GM21528 (cell line): ENCODE measurements at regions not wholly inside any gene's neighbourhood (a gene's known extent, or its start where the extent isn't known, plus 50 kb on each side); places are given as distances from the start of the nearest gene placed in this dataset.
A peak's percentile ranks its signal among the peaks of the same experiment; 100 is the strongest.

Experiments
- ATAC-seq: cut with Tn5 transposase; IDR thresholded peaks from one replicate; pipeline ENCODE4 v1.9.1; 2021; ENCODE audit warnings: mild to moderate bottlenecking, moderate library complexity; ENCODE audit not compliant: unreplicated experiment, low FRiP score

DNA sequence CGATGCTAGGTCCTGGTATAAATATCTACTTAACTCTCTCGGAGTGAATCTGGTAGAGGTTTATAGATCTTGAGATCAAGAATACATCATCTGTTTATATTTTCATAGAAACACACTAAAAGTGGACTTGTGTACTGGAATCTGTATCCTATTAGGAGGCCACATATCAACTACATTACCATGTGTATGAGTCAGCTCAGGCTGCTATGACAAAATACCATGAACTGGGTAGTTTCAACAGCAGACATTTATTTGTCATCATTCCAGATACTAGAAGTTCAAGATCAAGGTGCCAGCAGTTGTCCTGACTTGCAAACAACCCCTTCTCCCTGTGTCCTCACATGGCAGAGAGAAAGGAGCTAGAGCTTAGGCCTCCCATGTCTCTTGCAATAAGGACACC is 113.9 kb upstream of the PFKP start:
- no peak for ATAC-seq

DNA sequence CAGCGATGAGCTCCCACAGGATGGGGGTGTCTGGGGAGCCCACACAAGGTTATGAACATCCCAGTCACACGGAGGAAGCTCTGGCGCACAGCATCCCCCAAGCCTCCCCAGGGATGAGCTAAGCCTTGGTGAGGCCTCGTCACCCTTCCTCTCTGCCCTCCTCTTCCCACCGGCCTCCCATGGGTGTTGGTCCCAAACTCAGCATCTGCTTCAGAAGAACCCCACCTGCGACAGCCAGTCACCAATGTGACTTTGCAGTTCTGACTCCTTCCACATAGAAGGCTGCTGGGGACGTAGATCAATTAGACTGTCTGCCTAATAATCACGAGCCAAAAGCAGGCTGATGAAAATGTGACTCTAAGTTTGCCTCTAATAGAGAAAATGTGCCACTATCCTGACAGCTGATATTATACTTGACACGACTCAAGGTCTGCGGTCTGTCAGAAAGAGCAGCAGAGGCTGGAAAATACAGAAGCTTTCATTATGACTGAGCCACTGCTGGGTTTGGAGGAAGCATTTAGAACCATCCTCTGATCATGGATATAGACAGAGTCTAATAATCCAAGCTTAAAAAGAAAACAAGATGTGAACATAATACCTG is 116.0 kb upstream of the PFKP start:
- no peak for ATAC-seq

DNA sequence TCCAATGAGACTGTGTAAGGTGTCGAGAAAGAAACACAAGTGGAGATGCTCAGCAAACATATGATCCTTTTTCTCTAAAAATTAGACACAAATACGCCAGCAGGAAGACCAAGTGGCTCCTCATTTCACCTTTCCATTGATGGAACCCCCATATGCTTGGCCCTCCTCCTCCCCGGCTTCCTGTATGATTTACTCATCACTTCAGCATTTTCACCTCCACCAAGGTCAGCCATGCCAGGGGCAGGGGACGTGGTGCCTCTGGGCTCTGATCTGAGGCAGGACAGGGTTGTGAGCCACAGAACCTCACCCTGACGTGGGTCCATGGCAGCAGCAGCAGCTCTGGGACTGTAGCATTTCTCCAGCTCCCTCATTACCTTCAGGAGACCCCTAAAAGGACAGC is 116.8 kb upstream of the PFKP start:
- no peak for ATAC-seq

DNA sequence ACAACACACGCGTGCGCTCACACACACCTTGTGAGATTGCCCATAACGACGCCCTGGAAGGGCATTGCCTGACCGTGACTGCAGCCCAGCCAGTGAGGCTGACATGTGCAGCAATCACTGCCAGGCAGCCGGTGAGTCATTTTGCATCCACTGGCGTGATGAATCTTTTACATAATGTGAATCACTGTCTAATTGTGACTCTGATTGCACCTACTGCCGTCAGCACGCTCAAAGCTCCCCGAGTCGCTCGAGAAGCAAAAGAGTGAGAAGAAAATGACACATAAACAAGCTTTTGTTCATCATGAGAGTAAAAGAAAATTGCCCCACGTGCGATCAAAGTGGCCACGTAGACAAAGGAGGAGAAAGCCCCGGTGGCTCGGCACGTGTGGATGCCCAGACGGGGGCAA is 117.4 kb upstream of the PFKP start:
- ATAC-seq: peak; percentile 51

DNA sequence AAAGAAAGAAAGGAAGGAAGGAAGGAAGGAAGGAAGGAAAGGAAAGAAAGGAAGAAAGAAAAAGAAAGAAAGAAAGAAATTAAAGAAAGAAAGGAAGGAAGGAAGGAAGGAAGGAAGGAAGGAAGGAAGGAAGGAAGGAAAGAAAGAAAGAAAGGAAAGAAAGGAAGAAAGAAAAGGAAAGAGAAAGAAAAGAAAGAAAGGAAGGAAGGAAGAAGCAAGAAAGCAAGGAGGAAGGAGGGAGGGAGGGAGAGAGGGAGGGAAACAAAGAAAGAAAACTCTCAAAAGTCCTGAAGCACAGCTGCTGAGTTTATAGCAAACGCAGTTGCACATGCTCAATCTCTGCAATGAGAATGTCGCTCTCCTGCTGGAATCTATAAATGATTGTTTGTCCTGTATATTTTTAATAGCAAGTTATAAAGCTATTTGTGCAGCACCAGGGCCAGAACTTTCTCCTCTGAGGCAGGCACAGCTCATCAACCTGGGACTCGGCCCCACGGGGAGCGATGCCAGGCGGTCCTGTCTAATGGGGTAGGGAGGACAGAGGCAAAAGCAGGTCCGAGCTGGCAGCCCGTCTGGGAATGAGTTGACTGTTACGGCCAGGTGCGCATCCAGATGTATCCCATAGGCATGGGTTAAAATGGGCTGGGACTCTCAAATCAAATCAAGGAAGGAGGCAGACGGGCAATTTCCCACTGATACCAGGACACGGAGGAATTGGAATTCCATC is 118.0 kb upstream of the PFKP start:
- no peak for ATAC-seq

DNA sequence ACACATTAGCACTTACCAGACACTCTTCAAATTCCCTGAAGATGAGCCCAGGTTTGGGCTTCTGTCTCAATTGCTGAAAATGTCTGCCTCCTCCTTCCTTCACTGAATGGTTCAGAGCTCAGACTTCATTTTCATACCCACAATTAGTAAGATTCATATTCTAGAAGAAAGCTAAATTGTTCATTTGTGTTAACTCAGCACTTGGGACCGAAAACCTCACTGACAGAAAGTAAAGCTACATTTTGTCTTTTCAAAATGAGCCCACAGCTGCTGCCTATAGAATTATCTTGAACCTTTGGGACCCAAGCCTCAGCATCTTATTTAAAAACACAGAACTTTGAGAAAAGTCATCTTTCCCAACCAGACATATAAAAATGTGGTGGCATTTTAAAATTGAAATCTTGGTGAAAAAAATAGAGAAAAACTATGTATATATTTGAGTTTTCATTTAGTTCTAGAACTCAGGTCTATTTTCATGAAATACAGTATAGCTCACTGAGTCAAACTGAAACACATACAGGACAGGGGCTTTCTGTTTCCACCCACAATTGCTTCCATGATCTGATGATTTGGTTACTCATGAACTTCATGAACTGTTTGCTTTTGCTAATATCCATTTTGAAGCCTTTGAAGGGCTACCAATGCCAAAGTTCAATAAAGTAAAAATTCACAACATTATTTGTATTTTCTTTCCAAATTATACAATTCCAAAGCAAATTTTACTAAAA is 119.1 kb upstream of the PFKP start:
- peak; percentile 87 for ATAC-seq

DNA sequence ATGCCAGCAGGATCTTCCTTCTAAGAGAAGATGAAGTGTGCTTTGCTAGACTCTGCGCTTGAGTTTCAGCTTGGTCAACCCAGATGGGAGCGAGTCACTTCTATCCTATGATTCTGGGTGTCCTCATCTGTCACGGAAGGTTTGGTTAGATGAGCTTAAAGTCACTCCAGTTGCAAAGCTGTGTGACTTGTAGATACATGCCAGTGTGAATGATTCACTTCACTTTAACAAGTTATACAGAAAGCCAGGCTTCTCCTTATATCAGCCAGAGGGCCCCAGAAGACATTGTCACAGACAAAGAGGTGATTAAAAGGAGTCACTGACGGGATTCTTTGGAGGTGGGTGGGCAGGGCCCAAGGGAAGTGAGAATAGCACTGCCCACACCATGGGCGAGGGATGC is 122.6 kb upstream of the PFKP start:
- ATAC-seq: no peak

DNA sequence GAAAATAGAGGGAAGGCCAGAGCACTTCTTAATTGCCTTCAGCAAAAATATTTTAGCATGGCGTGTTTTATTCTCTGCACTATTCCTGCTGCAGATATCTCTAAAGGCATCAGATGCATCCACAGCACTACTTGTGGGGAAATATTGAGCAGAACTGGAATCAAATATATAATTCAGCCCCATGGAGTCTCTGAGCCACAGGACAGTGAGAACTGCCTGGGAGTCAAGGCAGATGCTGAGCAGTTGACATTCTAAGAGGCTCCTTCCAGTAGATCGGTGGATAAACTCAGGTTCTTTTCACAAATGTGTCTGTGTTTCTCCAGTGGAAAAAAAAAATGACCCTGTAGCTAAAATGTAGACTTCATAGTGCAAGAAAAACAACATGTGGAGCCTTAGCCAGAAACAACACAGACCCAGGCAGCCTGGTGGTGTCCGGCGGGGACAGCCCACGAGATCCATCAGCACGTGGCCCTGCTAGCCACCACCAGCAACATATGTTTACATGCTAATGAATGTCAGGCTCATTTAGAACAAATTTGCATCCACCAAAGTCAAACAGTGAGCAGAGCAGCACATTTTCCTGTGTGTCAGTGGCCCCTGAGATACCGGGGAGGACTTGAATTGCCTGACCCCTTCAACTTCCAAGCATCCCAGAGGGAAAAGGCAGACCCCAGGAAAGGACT is 123.3 kb upstream of the PFKP start:
- ATAC-seq: no peak

DNA sequence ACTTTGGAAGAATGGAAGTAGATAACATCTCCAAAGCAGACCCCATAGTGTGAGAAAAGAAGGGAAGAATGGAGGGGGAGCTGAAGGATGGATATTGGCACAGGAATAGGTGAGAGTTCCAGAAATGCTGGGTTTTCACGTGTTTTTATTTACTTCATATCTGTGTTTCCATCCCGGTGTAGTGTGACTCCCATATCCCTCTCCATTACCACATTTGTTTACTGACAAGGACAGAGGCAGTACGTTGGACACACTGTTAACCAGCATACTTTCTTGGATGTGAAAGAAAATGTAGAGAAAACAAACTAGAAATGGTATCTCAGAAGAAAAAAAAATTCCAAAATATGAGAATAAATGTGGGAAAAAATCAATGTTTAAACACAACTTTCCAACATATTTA is 124.4 kb upstream of the PFKP start:
- no peak for ATAC-seq

DNA sequence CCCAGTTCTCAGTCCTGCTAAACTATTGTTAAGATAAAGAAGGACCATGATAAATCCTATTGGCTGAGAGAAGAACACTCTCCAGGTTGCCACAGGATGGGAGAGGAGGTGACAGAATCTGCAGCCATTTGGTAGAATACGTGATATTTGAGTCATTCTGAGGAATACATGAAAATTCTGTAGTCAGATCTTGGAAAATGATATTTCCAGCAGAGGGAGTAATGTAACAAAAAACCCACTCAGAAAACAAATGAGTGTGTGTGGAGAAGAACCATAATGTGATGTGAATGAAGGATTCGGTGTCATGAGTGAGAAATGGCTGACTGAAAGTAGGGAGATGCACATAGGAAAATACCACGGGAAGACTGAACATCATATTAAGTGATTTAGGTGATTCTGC is 128.5 kb upstream of the PFKP start:
- ATAC-seq: no peak

DNA sequence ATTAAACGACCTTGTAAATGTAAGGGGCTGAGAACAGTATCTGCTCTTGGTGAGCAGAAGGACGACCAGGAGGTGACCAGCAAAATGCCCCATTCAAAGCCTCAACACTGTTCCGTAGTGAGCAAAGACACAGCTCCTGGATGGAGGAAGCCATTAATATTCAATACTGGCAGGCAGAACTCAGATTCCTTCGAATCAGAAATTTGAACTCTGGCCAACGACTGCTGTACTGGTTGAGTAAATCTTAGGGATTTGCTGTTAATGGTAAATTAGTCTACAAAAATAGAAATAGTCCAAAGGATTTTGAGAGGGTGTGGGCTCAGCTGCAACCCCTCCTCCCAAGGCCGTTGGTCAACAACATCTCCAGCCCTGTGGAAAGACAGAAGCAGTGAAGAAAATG is 130.5 kb upstream of the PFKP start:
- no peak for ATAC-seq

DNA sequence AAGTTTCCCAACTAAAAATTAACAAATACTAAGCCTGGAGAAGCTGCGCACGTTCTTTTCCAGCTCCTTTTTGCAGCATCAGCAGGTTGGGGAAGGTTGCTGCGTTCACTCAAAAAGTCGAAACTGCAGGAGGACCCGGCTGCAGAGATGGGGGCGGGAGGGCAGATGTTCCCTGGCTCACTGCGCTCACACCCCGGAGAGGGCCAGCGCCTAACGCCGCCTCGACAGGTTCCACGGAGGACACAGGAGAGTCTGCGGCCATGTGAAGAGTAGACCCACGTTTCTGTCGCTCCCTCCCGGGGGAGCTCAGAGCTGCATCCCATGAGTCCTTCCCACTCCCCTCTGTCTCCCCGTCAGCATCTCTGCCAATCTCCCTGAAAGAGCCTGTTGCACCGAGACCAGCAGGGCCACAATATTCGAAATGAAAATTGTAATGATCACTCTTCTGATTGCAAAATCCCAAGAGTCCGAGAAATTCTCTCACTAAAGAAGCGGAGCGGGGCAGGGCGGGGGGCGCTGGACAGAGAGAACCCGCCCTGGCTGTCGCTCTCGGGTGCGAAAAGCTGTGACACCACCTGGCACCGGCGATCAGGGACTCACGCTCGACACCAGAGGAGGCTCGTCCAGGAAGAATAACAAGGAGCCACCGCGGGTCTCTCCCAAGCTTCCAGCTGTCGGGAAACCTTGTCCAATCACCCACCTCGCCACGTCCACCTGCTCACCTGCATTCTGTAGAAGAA is 131.5 kb upstream of the PFKP start:
- ATAC-seq: no peak

DNA sequence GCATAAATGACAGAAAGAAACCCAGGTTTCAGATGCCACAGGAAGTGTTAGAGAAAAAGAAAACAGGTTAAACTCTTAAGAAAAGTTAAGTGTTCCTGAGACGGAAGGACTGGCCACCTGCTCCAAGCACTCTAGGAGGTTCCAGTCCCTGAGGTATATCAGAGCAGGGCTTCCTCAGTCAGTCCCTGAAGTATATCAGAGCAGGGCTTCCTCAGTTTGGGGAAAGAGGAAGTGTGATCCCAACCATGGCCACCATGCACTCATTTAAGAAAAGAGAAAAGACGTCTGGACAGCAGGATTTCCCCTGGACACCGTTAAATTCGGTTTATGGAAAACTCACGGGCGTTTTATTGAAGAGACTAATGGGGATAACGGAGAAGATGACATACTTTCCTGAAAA is 133.4 kb upstream of the PFKP start:
- no peak for ATAC-seq

DNA sequence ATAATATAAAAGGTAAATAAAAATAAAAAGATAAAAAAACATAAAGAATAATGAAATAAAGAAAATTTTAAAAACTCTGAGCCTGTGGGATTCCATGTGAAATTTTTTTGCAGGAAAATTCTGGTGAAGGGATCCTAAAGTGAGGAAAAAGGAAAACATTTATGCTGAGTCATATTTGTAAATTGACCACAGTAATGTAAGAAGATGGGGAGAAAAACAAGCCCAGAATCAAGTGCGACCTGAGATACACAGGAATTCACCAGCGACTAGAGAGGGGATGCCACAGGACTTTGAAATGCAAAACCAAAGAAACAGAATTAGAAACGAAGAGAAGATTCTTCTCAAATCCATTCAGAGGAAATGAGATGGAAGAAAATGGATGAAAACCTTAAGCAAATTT is 133.8 kb upstream of the PFKP start:
- no peak for ATAC-seq

DNA sequence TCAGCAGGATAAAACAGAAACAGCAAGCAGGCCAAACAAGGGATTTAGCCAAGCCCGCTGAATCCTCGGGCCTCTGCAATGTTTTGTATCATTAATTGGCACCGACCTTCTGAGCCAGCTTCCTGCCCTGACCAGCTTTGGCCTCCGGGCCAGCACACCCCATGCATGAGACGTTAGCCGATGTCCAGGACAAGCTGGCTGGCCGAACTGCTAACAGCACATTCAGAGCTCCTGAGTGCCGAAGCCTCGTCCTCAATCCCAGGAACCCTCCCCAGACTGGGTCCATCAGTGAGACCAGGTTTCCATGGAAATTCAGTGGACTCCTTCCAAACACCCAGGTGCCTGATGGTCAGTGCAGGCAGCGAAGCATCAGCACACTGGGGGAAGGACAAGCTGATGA is 134.3 kb upstream of the PFKP start:
- ATAC-seq: no peak

DNA sequence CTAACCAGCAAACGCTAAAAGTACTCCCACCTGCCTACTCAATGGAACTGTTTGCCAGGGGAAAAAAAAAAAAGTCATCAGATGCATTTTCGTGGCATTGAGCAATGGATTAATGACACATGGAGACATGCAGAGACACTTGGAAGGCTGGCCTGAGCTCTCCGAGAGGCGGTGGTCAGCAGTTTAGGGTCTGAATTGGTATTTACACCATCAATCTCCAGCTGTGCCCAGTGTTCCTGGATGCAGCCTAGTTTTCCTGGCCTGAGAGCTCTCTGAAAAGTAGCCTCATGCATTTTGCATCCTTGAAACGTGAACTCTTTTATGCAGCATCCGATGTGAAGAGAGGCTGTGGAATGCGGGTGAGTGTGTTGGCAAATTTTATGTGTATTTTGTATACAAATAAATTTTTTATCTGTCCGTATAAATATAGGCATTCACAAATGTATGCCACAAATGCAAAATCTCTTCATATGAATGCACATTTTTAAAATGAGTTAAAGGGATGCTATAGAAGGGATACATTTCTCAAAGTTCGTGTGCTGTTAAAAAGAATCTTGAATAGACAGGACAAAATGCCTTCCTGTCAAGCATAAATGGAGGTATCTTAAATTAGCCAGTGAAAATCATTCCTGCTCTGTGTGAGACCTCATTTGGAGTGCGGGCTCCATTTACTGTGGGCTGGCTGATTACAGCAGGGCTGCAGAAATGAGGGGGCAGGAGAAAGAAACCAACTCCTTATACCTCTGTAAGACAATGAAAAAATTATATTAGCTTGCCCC is 137.7 kb upstream of the PFKP start:
- no peak for ATAC-seq

DNA sequence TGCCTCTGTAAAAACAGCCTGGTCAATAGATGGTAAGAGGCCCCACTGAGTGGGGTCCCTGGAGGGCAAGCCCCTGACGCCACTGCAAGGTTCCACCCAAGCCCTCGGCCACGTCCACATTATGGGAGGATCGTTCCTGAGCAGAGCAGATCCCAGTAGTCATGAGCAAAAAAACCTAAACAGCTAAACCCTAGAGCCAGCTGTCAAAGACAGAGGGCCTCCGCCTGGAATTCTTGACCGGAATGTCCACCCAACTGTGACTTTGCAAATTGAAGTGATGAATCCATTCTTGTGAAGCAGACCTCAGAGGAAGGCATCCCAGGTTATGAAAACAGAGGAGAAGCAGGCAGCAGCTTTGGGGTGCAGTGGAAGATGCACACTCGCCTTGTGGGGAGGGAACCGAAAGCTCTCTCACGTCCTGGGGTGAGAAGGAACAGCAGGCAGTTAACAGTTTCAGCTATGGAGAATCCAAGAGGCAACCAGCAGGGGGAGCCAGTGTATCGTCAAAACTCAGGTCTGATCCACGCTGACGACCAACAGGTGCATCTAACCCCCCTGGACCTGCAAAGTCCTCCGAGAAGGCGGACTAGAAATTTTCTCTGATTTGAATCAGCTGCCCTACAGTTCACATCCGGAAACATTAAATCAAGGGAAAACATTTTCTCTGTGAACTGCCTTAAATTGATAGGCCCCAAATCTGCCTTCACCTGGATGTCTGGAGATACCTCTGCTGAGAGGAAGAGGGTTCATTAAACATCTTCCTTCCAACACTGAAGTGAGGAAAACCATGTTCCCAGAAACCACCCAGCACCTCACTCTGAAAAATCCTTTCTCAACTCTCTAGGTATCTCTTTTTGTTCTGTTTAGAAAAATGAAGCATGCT is 139.1 kb upstream of the PFKP start:
- ATAC-seq: peak; percentile 97

DNA sequence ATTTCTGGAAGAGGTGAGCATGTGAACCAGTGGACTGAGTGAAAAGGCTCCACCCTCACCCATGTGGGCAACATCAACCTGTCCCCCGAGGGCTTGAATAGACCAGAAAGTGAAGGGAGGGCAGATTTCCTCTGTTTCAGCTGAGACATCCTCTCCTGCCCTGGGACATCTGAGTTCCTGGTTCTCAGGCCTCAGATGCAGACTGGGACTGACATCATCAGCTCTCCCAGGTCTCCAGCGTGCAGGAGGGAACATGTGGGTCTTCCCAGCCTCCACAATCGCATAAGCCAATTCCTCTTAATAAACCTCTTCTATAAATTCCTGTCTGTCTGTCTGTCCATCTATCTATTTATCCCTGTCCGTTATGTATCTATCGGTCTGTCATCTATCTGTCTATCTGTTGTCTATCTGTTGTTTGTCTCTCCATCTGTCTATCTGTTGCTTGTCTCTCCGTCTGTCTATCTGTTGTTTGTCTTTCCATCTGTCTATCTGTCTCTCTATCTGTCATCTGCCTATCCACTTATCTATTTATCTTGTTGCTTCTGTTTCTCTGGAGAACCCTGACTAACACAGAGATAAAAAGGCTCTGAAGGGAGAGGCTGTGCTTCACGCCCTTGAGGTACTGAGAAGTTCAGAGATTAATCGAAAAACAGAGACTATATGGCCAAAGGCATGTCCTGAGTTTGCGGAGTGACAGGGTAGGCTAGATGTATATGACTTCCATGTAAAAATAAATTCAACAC is 140.3 kb upstream of the PFKP start:
- no peak for ATAC-seq
